Vagina (tissue), 2 donors: ENCODE measurements at regions not wholly inside any gene's neighbourhood (a gene's known extent, or its start where the extent isn't known, plus 50 kb on each side); places are given as distances from the start of the nearest gene placed in this dataset.
A peak's percentile ranks its signal among the peaks of the same experiment; 100 is the strongest.

Experiments used
- DNase-seq, 2 donors: peaks; one replicate each; pipeline ENCODE4 v3.0.0-alpha.2; 2017; ENCODE audit errors: extremely low spot score in 2 of 2
- H3K27ac ChIP-seq: fragments of 200-600 bp; sonication (generic); one replicate; pipeline ENCODE4 v1.5.1; 2019
- H3K27me3 ChIP-seq: fragments of 200-600 bp; sonication (generic); one replicate; pipeline ENCODE4 v1.5.1; 2019
- H3K36me3 ChIP-seq, 2 donors: fragments of 200-600 bp; sonication (generic); one replicate each; pipeline ENCODE4 v1.5.1; 2017 to 2019
- H3K4me1 ChIP-seq: fragments of 200-600 bp; sonication (generic); one replicate; pipeline ENCODE4 v1.5.1; 2019
- H3K4me3 ChIP-seq, 2 donors: fragments of 200-600 bp; sonication (generic); 1 replicate in 1 of 2; 2 replicates in 1 of 2; pipeline ENCODE4 v1.5.1; 2016 to 2019
- H3K9me3 ChIP-seq: fragments of 200-600 bp; sonication (generic); one replicate; pipeline ENCODE4 v1.5.1; 2019
- POLR2A ChIP-seq, 2 donors: fragments of 450-650 bp; IDR thresholded peaks; one replicate each; pipeline ENCODE4 v1.6.1; 2017; ENCODE audit warnings: antibody characterized with exemption in 2 of 2, mild to moderate bottlenecking in 2 of 2, moderate library complexity in 2 of 2
- POLR2AphosphoS5 ChIP-seq, 2 donors: sonication (generic); formaldehyde crosslinking; IDR thresholded peaks; one replicate each; pipeline ENCODE4 v1.9.0; 2017; ENCODE audit warnings: antibody characterized with exemption in 2 of 2, mild to moderate bottlenecking in 2 of 2, low read depth in 1 of 2; ENCODE audit not compliant: insufficient read depth in 1 of 2
- intact Hi-C: fragments of 100-400 bp; cut with DNase I; formaldehyde crosslinking; loops from one replicate; pipeline ENCODE4 v1.15.1; 2023
- TF ChIP-seq, protein P1 (sequence below), 3 experiments: fragments of 450-650 bp in 2 of 3; fragments of 200-600 bp in 1 of 3; sonication (generic) in 1 of 3; IDR thresholded peaks; one replicate each; pipeline ENCODE4 v1.5.1; 2017 to 2019; ENCODE audit warnings: antibody characterized with exemption in 3 of 3, mild to moderate bottlenecking in 2 of 3, moderate library complexity in 2 of 3

GRCh38 chr22:49499433-49500075 is 328.1 kb downstream of the BRD1 start:
- DNase-seq, result no peak
- no peak for TF ChIP-seq POLR2A (IDR thresholded peaks at IDR 0.05)

GRCh38 chr22:49497266-49497665 is 330.4 kb downstream of the BRD1 start:
- intact Hi-C loops, result no loop called here
- TF ChIP-seq POLR2A (IDR thresholded peaks at IDR 0.05) (no peak), POLR2AphosphoS5 (IDR thresholded peaks at IDR 0.05; ENCODE audit: insufficient read depth in 1 of 2, low read depth in 1 of 2) (no peak)
- TF ChIP-seq, protein P1, sequence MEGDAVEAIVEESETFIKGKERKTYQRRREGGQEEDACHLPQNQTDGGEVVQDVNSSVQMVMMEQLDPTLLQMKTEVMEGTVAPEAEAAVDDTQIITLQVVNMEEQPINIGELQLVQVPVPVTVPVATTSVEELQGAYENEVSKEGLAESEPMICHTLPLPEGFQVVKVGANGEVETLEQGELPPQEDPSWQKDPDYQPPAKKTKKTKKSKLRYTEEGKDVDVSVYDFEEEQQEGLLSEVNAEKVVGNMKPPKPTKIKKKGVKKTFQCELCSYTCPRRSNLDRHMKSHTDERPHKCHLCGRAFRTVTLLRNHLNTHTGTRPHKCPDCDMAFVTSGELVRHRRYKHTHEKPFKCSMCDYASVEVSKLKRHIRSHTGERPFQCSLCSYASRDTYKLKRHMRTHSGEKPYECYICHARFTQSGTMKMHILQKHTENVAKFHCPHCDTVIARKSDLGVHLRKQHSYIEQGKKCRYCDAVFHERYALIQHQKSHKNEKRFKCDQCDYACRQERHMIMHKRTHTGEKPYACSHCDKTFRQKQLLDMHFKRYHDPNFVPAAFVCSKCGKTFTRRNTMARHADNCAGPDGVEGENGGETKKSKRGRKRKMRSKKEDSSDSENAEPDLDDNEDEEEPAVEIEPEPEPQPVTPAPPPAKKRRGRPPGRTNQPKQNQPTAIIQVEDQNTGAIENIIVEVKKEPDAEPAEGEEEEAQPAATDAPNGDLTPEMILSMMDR (IDR thresholded peaks at IDR 0.05), result no peak
- H3K36me3 ChIP-seq, result no peaks in the 10 kb centered on the region
- no peaks in the 10 kb centered on the region for H3K27me3 ChIP-seq
- DNase-seq, result no peak
- no peaks in the 10 kb centered on the region for H3K9me3 ChIP-seq
- H3K27ac ChIP-seq, result no peak overlapping the region
- H3K4me1 ChIP-seq, result no peaks in the 10 kb centered on the region
- H3K4me3 ChIP-seq, result no peak overlapping the region

More at GRCh38 chr22:49499433-49500075, 328.1 kb downstream of the BRD1 start:
- H3K4me1 ChIP-seq, result no peaks in the 10 kb centered on the region
- intact Hi-C loops, result no loop called here
- no peaks in the 10 kb centered on the region for H3K9me3 ChIP-seq
- H3K27me3 ChIP-seq, result no peaks in the 10 kb centered on the region
- no peak overlapping the region for H3K27ac ChIP-seq
- no peaks in the 10 kb centered on the region for H3K36me3 ChIP-seq
- H3K4me3 ChIP-seq, result no peak overlapping the region

- intact Hi-C loops, result no loop called here
- no peaks in the 10 kb centered on the region for H3K36me3 ChIP-seq
- H3K4me1 ChIP-seq, result no peaks in the 10 kb centered on the region
- no peak overlapping the region for H3K27ac ChIP-seq
- no peaks in the 10 kb centered on the region for H3K27me3 ChIP-seq
- TF ChIP-seq POLR2AphosphoS5 (IDR thresholded peaks at IDR 0.05; ENCODE audit: insufficient read depth in 1 of 2, low read depth in 1 of 2), result no peak
- TF ChIP-seq, protein P1 (IDR thresholded peaks at IDR 0.05), result no peak
- no peak for TF ChIP-seq POLR2A (IDR thresholded peaks at IDR 0.05)
- H3K9me3 ChIP-seq, result no peaks in the 10 kb centered on the region
- H3K4me3 ChIP-seq, result no peak overlapping the region
- peak in 1 of 2 donors; percentile 77 for DNase-seq
These were observed 333.1 kb downstream of the BRD1 start for GRCh38 chr22:49494555-49494954.

GRCh38 chr22:49492741-49493251 is 334.9 kb downstream of the BRD1 start:
- H3K9me3 ChIP-seq, result no peaks in the 10 kb centered on the region
- TF ChIP-seq, protein P1 (IDR thresholded peaks at IDR 0.05), result no peak
- TF ChIP-seq POLR2AphosphoS5 (IDR thresholded peaks at IDR 0.05; ENCODE audit: insufficient read depth in 1 of 2, low read depth in 1 of 2) (no peak), POLR2A (IDR thresholded peaks at IDR 0.05) (no peak)

DNA sequence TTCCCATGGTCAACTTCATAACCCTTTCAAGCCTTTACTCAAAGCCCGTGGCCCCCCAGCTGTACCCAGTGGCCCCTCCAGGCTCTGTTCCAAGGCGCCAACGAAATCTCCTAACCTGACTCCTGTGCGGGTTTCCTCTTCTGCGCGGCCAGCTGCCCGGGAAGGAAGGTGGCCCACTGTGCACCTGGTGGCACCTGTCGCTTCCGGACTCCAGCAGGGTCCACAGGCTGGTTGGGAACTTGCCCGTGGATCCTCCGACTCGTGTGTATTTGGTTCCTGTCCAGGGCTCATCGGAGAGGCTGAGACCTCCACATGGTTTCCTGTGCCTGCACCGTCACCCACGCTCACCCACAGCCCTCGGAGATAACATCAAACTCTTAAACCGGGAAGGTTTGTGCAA is 335.4 kb downstream of the BRD1 start:
- H3K4me3 ChIP-seq, result no peak overlapping the region
- no peaks in the 10 kb centered on the region for H3K36me3 ChIP-seq
- DNase-seq, result no peak
- H3K4me1 ChIP-seq, result no peaks in the 10 kb centered on the region
- TF ChIP-seq POLR2AphosphoS5 (IDR thresholded peaks at IDR 0.05; ENCODE audit: insufficient read depth in 1 of 2, low read depth in 1 of 2) (no peak), POLR2A (IDR thresholded peaks at IDR 0.05) (no peak)
- TF ChIP-seq, protein P1 (IDR thresholded peaks at IDR 0.05), result no peak
- intact Hi-C loops, result no loop called here
- no peaks in the 10 kb centered on the region for H3K9me3 ChIP-seq
- H3K27me3 ChIP-seq, result no peaks in the 10 kb centered on the region
- H3K27ac ChIP-seq, result no peak overlapping the region

More at GRCh38 chr22:49492741-49493251, 334.9 kb downstream of the BRD1 start:
- no peak for DNase-seq
- intact Hi-C loops, result no loop called here
- Histone ChIP-seq H3K27me3 (no peaks in the 10 kb centered on the region), H3K4me3 (no peak overlapping the region), H3K27ac (no peak overlapping the region), H3K36me3 (no peaks in the 10 kb centered on the region), H3K4me1 (no peaks in the 10 kb centered on the region)
